A549 (cell line): ENCODE measurements at regions not wholly inside any gene's neighbourhood (a gene's known extent, or its start where the extent isn't known, plus 50 kb on each side); places are given as distances from the start of the nearest gene placed in this dataset.

Experiments used
- BHLHE40 ChIP-seq: IDR thresholded peaks from 2 replicates; pipeline ENCODE4 v1.6.1; 2012; ENCODE audit warnings: low read depth, low read length, inconsistent platforms
- CBX2 ChIP-seq: fragments of 200-600 bp; sonication (generic); IDR thresholded peaks from 2 replicates; pipeline ENCODE4 v1.6.1; 2016; ENCODE audit warnings: low read depth, mild to moderate bottlenecking, borderline replicate concordance
- CTCF ChIP-seq: fragments of >200 bp; sonication (Bioruptor Twin); formaldehyde crosslinking; IDR thresholded peaks from 3 replicates; pipeline ENCODE4 v1.5.1; 2016
- ELK1 ChIP-seq: fragments of 150-350 bp; IDR thresholded peaks from 2 replicates; pipeline ENCODE4 v1.6.1; 2014; ENCODE audit warnings: low read depth, mild to moderate bottlenecking, low read length
- EP300 ChIP-seq, 2 experiments: fragments of >200 bp; sonication (Bioruptor Twin); formaldehyde crosslinking; IDR thresholded peaks; 2 replicates in 1 of 2; 3 replicates in 1 of 2; pipeline ENCODE4 v1.6.1; 2016 to 2017
- GATA3 ChIP-seq: IDR thresholded peaks from 2 replicates; pipeline ENCODE4 v1.6.1; 2012; ENCODE audit warnings: borderline replicate concordance
- MAX ChIP-seq: IDR thresholded peaks from 2 replicates; pipeline ENCODE4 v1.6.1; 2012
- POLR2A ChIP-seq: IDR thresholded peaks from 2 replicates; pipeline ENCODE4 v1.6.1; 2012; ENCODE audit warnings: mild to moderate bottlenecking, low read length
- RCOR1 ChIP-seq: fragments of 150-350 bp; IDR thresholded peaks from 2 replicates; pipeline ENCODE4 v1.6.1; 2014; ENCODE audit warnings: antibody characterized with exemption, low read length, low read depth
- RFX5 ChIP-seq: fragments of 450-650 bp; IDR thresholded peaks from 2 replicates; pipeline ENCODE4 v1.7.1; 2014; ENCODE audit warnings: antibody characterized with exemption, mild to moderate bottlenecking, moderate library complexity
- TP53 ChIP-seq: fragments of 250-450 bp; sonication (Bioruptor Pico); IDR thresholded peaks from 2 replicates; pipeline ENCODE4 v1.5.0; 2021; ENCODE audit warnings: mild to moderate bottlenecking, moderate library complexity
- USF2 ChIP-seq: fragments of 450-650 bp; IDR thresholded peaks from 2 replicates; pipeline ENCODE4 v1.6.1; 2014; ENCODE audit warnings: antibody characterized with exemption
- ZC3H11A ChIP-seq: fragments of 450-650 bp; IDR thresholded peaks from 2 replicates; pipeline ENCODE4 v1.6.1; 2014; ENCODE audit warnings: antibody characterized with exemption, mild to moderate bottlenecking

- no peak for TF ChIP-seq CTCF
- no peak; the same call in 1 of the 2 replicates for TF ChIP-seq TP53 (CRISPR knock-in tag)
- TF ChIP-seq POLR2A, result no peak
- TF ChIP-seq CBX2, result no peak
- no peak for TF ChIP-seq RCOR1
- TF ChIP-seq MAX, result no peak
- no peak for TF ChIP-seq GATA3
- no peak for TF ChIP-seq EP300 (IDR thresholded peaks at IDR 0.05)
- TF ChIP-seq BHLHE40, result no peak
- no peak for TF ChIP-seq USF2
- TF ChIP-seq ELK1, result no peak
- no peak for TF ChIP-seq ZC3H11A
- TF ChIP-seq RFX5, result no peak
Observed at GRCh38 chr9:21592063-21592338, 109.9 kb upstream of the IFNE start.
